Liver (tissue), 8 donors: ENCODE measurements at regions not wholly inside any gene's neighbourhood (a gene's known extent, or its start where the extent isn't known, plus 50 kb on each side); places are given as distances from the start of the nearest gene placed in this dataset.
A peak's percentile ranks its signal among the peaks of the same experiment; 100 is the strongest.

Experiments used
- DNase-seq: peaks from one replicate; pipeline ENCODE4 v3.0.0-alpha.2; 2017; ENCODE audit warnings: low spot score
- H3K27ac ChIP-seq, 2 donors: one replicate each; pipeline ENCODE4 v1.7.0; 2013; ENCODE audit warnings: inconsistent platforms in 2 of 2, low read length in 2 of 2, control low read depth in 1 of 2, low read depth in 1 of 2, mild to moderate bottlenecking in 1 of 2
- H3K27me3 ChIP-seq, 4 donors: one replicate each; pipeline versions ENCODE4 v1.6.1 to v1.7.0; 2013; ENCODE audit warnings: low read length in 3 of 4, inconsistent platforms in 1 of 4, mild to moderate bottlenecking in 1 of 4, moderate library complexity in 1 of 4; ENCODE audit not compliant: control insufficient read depth in 4 of 4, insufficient read depth in 4 of 4
- H3K36me3 ChIP-seq, 4 donors: one replicate each; pipeline versions ENCODE4 v1.6.1 to v1.7.0; 2013; ENCODE audit warnings: low read length in 3 of 4, mild to moderate bottlenecking in 3 of 4, low read depth in 1 of 4, moderate library complexity in 1 of 4; ENCODE audit not compliant: control insufficient read depth in 4 of 4, insufficient read depth in 3 of 4
- H3K4me1 ChIP-seq, 4 donors: one replicate each; pipeline versions ENCODE4 v1.6.1 to v1.7.0; 2013; ENCODE audit warnings: low read length in 3 of 4, mild to moderate bottlenecking in 3 of 4, moderate library complexity in 1 of 4; ENCODE audit not compliant: control insufficient read depth in 4 of 4, insufficient read depth in 4 of 4
- H3K4me3 ChIP-seq, 3 donors: one replicate each; pipeline versions ENCODE4 v1.6.1 to v1.7.0; 2013; ENCODE audit warnings: low read length in 3 of 3, control low read depth in 1 of 3, low read depth in 1 of 3, mild to moderate bottlenecking in 1 of 3
- H3K9ac ChIP-seq, 2 donors: one replicate each; pipeline ENCODE4 v1.7.0; 2013; ENCODE audit warnings: low read length in 2 of 2, mild to moderate bottlenecking in 2 of 2, moderate library complexity in 2 of 2, control low read depth in 1 of 2, low read depth in 1 of 2
- H3K9me3 ChIP-seq, 4 donors: one replicate each; pipeline versions ENCODE4 v1.6.1 to v1.7.0; 2013; ENCODE audit warnings: low read length in 3 of 4; ENCODE audit not compliant: control insufficient read depth in 4 of 4
- CTCF ChIP-seq: fragments of 150-350 bp; IDR thresholded peaks from 2 replicates; pipeline ENCODE4 v1.5.1; 2017; ENCODE audit warnings: improper control_type of control experiment, low read depth, low read length; ENCODE audit not compliant: missing input control
- EGR1 ChIP-seq, 2 donors: IDR thresholded peaks; 2 replicates each; pipeline ENCODE4 v1.6.1; 2016 to 2018; ENCODE audit warnings: antibody characterized with exemption in 2 of 2, low read depth in 2 of 2
- FOXA2 ChIP-seq: IDR thresholded peaks from 2 replicates; pipeline ENCODE4 v1.6.1; 2016; ENCODE audit warnings: antibody characterized with exemption
- HNF4A ChIP-seq, 2 donors: conservative IDR thresholded peaks; 2 replicates each; pipeline ENCODE4 v1.6.1; 2016; ENCODE audit warnings: antibody characterized with exemption in 2 of 2, mild to moderate bottlenecking in 2 of 2
- HNF4G ChIP-seq: IDR thresholded peaks from 2 replicates; pipeline ENCODE4 v1.6.1; 2016; ENCODE audit warnings: antibody characterized with exemption
- RAD21 ChIP-seq, 2 donors: IDR thresholded peaks; 2 replicates each; pipeline ENCODE4 v1.6.1; 2016; ENCODE audit warnings: antibody characterized with exemption in 2 of 2, mild to moderate bottlenecking in 2 of 2
- REST ChIP-seq: IDR thresholded peaks from 2 replicates; pipeline ENCODE4 v1.6.1; 2016; ENCODE audit warnings: antibody characterized with exemption, mild to moderate bottlenecking
- RXRA ChIP-seq, 2 donors: IDR thresholded peaks; 2 replicates each; pipeline ENCODE4 v1.6.1; 2017 to 2018; ENCODE audit warnings: antibody characterized with exemption in 2 of 2, mild to moderate bottlenecking in 1 of 2
- SP1 ChIP-seq: IDR thresholded peaks from 2 replicates; pipeline ENCODE4 v1.6.1; 2018; ENCODE audit warnings: antibody characterized with exemption, mild to moderate bottlenecking
- TAF1 ChIP-seq: conservative IDR thresholded peaks from 2 replicates; pipeline ENCODE4 v1.6.1; 2016; ENCODE audit warnings: antibody characterized with exemption, mild to moderate bottlenecking
- YY1 ChIP-seq: IDR thresholded peaks from 2 replicates; pipeline ENCODE4 v1.6.1; 2016; ENCODE audit warnings: antibody characterized with exemption, mild to moderate bottlenecking
- ZBTB33 ChIP-seq: IDR thresholded peaks from 2 replicates; pipeline ENCODE4 v1.6.1; 2016; ENCODE audit warnings: antibody characterized with exemption
- WGBS: extraction: QIAGEN DNeasy Blood & Tissue Kit; methylation state at CpG from one replicate; pipeline ENCODE4 v1.1.7; 2013; 5-methylcytosine and 5-hydroxymethylcytosine counted together
- TF ChIP-seq, protein P1 (sequence below): IDR thresholded peaks from 2 replicates; pipeline ENCODE4 v1.6.1; 2016; ENCODE audit warnings: antibody characterized with exemption
- donor health status: healthy.
- donor health status: healthy.
- donor health status: healthy.
- donor health status: healthy.
- donor health status: healthy.

- H3K27me3 ChIP-seq, result no peaks in the 10 kb centered on the region
- TF ChIP-seq ZBTB33 (no peak), RAD21 (IDR thresholded peaks at IDR 0.05) (peak; percentile 32 to 63), SP1 (no peak)
- WGBS, result 76% methylated on average over 2 of the region's 2 CpGs
- no peak overlapping the region for H3K4me3 ChIP-seq
- no peak overlapping the region for H3K9ac ChIP-seq
- H3K36me3 ChIP-seq, result no peaks in the 10 kb centered on the region
- no peaks in the 10 kb centered on the region for H3K9me3 ChIP-seq
- no peak overlapping the region for H3K27ac ChIP-seq
- H3K4me1 ChIP-seq, result no peaks in the 10 kb centered on the region
- no peak for DNase-seq
Measured at GRCh38 chr3:25094932-25095685, 333.0 kb upstream of the RARB start.

GRCh38 chr3:25096536-25096935 lies 331.5 kb upstream of the RARB start:
- H3K27ac ChIP-seq, result no peak overlapping the region
- DNase-seq, result no peak
- no peaks in the 10 kb centered on the region for H3K9me3 ChIP-seq
- TF ChIP-seq, protein P1, sequence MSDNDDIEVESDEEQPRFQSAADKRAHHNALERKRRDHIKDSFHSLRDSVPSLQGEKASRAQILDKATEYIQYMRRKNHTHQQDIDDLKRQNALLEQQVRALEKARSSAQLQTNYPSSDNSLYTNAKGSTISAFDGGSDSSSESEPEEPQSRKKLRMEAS, result no peak
- H3K36me3 ChIP-seq, result no peaks in the 10 kb centered on the region
- H3K4me3 ChIP-seq, result no peak overlapping the region
- no peaks in the 10 kb centered on the region for H3K27me3 ChIP-seq
- H3K4me1 ChIP-seq, result no peaks in the 10 kb centered on the region
- no peak overlapping the region for H3K9ac ChIP-seq
- WGBS, result 57% methylated on average over 2 of the region's 2 CpGs

GRCh38 chr3:25097023-25097422 lies 331.0 kb upstream of the RARB start:
- 94% methylated on average over 3 of the region's 3 CpGs for WGBS
- Histone ChIP-seq H3K4me3 (no peak overlapping the region), H3K27me3 (no peaks in the 10 kb centered on the region), H3K9me3 (no peaks in the 10 kb centered on the region), H3K4me1 (no peaks in the 10 kb centered on the region), H3K9ac (no peak overlapping the region), H3K27ac (no peak overlapping the region), H3K36me3 (no peaks in the 10 kb centered on the region)
- no peak for TF ChIP-seq EGR1 (IDR thresholded peaks at IDR 0.05; ENCODE audit: low read depth in 2 of 2)
- TF ChIP-seq REST, result no peak
- no peak for TF ChIP-seq RAD21 (IDR thresholded peaks at IDR 0.05)
- TF ChIP-seq SP1, result no peak
- no peak for TF ChIP-seq HNF4A (conservative IDR thresholded peaks at IDR 0.05)
- TF ChIP-seq RXRA (IDR thresholded peaks at IDR 0.05), result no peak
- TF ChIP-seq FOXA2, result no peak
- no peak for TF ChIP-seq CTCF
- TF ChIP-seq ZBTB33, result no peak
- TF ChIP-seq TAF1, result no peak
- no peak for TF ChIP-seq YY1
- no peak for TF ChIP-seq HNF4G
- no peak for DNase-seq
